NCI-H2196 (cell line): ENCODE measurements at regions not wholly inside any gene's neighbourhood (a gene's known extent, or its start where the extent isn't known, plus 50 kb on each side); places are given as distances from the start of the nearest gene placed in this dataset.
"Not testable (repeated sequence)": the region's sequence is repeated elsewhere in the genome, so short reads cannot be mapped to it uniquely, and the experiment has no call there.

Experiments
- DNase-seq: peaks from one replicate; lab custom pipeline; 2025; ENCODE audit not compliant: unreplicated experiment; lab: John Stamatoyannopoulos, UW

GRCh38 chr6:121682666-121683065, 247.2 kb downstream of the GJA1 start:
- DNase-seq = no peak

GRCh38 chr6:121685806-121686205, 250.4 kb downstream of the GJA1 start:
- not testable (repeated sequence) for DNase-seq

- DNase-seq = no peak
Observed at GRCh38 chr6:121686611-121687023, 251.2 kb downstream of the GJA1 start.

GRCh38 chr6:121688974-121689373, 253.5 kb downstream of the GJA1 start:
- DNase-seq = no peak

- DNase-seq = no peak
Observed at GRCh38 chr6:121691126-121691551, 255.7 kb downstream of the GJA1 start.

GRCh38 chr6:121694389-121694788, 258.9 kb downstream of the GJA1 start:
- DNase-seq = no peak

GRCh38 chr6:121694801-121695251, 259.4 kb downstream of the GJA1 start:
- DNase-seq = no peak

GRCh38 chr6:121695329-121695728, 259.9 kb downstream of the GJA1 start:
- DNase-seq = no peak

GRCh38 chr6:121697921-121698320, 262.5 kb downstream of the GJA1 start:
- no peak for DNase-seq

GRCh38 chr6:121698617-121699016, 263.2 kb downstream of the GJA1 start:
- no peak for DNase-seq

GRCh38 chr6:121703129-121703528, 267.7 kb downstream of the GJA1 start:
- not testable (repeated sequence) for DNase-seq

- DNase-seq = no peak
Observed at GRCh38 chr6:121711472-121711871, 276.0 kb downstream of the GJA1 start.

GRCh38 chr6:121717686-121718085, 282.2 kb downstream of the GJA1 start:
- DNase-seq = no peak

- DNase-seq = not testable (repeated sequence)
Observed at GRCh38 chr6:121720867-121721266, 285.4 kb downstream of the GJA1 start.

GRCh38 chr6:121723623-121724022, 288.2 kb downstream of the GJA1 start:
- no peak for DNase-seq

GRCh38 chr6:121724576-121724975, 289.1 kb downstream of the GJA1 start:
- no peak for DNase-seq

- DNase-seq = no peak
Observed at GRCh38 chr6:121726596-121726995, 291.1 kb downstream of the GJA1 start.

GRCh38 chr6:121730616-121731015, 295.2 kb downstream of the GJA1 start:
- no peak for DNase-seq

GRCh38 chr6:121731381-121731780, 295.9 kb downstream of the GJA1 start:
- DNase-seq = no peak

- DNase-seq = no peak
Observed at GRCh38 chr6:121732641-121733040, 297.2 kb downstream of the GJA1 start.

- no peak for DNase-seq
Observed at GRCh38 chr6:121733234-121733633, 297.8 kb downstream of the GJA1 start.

- DNase-seq = not testable (repeated sequence)
Observed at GRCh38 chr6:121740188-121740587, 304.7 kb downstream of the GJA1 start.

GRCh38 chr6:121743691-121744090, 308.2 kb downstream of the GJA1 start:
- DNase-seq = no peak

GRCh38 chr6:121748376-121748775, 312.9 kb downstream of the GJA1 start:
- DNase-seq = no peak
